Brain pericyte (primary cell): ENCODE measurements at regions not wholly inside any gene's neighbourhood (a gene's known extent, or its start where the extent isn't known, plus 50 kb on each side); places are given as distances from the start of the nearest gene placed in this dataset.

Experiments
- DNase-seq: peaks from one replicate; pipeline ENCODE4 v3.0.0-alpha.2; 2012; ENCODE audit warnings: low read depth, low spot score

DNA sequence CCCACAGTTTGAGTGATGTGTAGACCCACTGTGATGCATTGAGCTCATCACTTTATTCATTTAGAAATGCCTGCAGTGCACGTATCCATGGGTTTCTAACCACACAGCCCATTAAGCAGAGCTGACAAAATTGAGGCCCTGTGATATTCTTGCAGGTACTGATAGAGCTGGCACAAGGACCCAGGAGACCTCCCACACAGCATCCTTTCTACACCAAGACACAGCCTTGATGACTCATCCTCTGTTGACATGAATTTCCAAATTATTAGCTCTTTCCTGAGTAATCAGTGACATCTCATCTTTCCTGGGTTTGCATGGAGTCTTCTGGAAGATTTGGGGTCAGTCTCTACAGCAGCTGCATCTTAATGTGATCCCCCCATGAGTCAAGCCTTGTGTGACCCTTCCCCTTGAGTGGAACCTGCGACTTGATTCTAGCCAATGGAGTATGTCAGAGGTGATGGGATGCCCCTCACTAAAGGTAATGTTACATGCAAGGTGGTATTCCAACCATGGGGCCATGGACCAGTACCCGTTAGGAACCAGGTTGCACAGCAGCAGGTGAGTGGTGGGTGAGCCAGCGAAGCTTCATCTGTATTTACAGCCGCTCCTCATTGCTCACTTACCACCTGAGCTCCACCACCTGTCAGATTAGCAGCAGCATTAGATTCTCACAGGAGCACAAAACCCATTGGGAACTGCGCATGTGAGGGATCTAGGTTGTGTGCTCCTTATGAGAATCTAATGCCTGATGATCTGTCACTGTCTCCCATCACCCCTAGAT, 181.1 kb upstream of the ARL4C start:
- DNase-seq: no peak

DNA sequence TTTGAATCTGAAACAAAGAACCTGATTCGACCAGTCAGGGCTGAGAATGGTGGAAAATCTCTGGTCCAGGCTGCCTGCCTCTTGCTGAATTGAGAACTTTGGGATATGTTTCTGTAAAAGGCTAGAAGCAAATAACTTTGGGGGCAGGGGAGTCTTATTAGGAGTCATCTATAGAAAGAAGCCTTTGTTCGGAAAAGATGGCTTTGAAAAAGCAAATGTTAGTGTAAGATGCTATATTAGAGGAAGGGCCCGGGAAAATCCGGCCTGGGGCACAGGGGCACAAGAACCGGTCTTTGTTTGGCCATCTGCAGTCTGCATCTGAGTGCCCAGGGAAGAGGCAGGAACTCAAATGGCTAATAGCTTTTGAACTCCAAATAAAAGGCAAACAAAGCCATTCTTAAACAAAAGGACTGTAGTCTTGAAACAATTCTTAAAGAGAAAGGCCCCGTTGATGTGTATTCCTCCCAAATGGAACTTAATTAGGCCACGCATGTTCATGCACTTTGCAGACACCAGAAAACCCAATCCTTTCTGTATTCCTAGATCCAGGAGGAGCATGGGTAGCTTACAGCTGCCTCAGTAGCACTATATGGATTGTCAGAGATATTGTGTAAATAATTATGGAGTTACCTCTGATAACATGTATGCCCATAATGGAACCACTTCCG, 180.0 kb upstream of the ARL4C start:
- no peak for DNase-seq

DNA sequence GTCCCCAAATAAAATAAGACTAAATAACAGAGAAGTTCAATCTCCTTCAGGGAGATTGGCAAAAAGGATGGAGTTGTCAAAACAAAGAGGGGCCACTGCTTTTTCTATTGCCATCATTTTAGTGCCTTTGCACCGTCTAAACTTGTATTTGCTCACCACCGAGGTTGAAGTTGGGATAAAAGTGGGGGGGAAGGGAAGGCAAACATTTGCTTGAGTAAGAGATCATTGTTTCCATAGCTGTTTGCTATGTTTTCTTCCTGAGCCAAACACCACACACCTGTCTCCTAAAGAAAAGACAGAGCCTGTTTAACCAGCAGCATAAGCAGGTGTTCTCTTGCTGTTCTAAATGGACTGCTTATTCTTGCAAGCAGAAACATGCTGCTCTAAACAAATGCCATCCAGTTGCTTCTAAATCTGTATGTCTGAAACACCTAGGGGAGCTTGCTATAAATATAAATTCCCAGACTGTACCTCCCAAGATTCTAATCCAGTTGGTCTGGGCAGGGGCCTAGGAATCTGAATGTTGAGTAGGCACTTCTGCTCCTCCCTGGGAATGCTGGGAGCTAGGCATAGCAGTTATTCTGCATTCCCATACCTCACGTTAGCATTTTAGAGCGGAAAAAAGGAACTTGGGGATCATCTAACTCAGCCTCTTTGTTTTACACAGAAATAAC, 179.4 kb upstream of the ARL4C start:
- no peak for DNase-seq

DNA sequence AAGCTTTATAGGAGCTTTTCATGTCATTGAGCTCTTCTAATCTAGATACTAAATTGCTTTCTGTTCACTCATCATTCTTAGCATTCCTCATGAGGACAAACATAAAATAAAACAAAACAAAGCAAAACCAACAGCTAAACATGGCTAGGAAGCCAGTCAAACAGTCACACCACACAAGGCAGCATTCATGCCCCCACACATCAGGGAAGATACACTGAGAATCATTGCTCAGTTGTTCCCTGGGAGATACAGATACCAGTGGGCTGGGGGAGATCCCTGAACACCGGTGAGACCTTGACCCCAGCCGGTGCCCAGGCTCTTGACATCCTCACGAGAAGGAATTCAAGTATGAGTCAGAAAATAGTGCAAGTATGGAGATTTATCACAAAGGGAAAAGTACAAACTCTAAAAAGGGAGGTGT, 177.9 kb upstream of the ARL4C start:
- DNase-seq: no peak

DNA sequence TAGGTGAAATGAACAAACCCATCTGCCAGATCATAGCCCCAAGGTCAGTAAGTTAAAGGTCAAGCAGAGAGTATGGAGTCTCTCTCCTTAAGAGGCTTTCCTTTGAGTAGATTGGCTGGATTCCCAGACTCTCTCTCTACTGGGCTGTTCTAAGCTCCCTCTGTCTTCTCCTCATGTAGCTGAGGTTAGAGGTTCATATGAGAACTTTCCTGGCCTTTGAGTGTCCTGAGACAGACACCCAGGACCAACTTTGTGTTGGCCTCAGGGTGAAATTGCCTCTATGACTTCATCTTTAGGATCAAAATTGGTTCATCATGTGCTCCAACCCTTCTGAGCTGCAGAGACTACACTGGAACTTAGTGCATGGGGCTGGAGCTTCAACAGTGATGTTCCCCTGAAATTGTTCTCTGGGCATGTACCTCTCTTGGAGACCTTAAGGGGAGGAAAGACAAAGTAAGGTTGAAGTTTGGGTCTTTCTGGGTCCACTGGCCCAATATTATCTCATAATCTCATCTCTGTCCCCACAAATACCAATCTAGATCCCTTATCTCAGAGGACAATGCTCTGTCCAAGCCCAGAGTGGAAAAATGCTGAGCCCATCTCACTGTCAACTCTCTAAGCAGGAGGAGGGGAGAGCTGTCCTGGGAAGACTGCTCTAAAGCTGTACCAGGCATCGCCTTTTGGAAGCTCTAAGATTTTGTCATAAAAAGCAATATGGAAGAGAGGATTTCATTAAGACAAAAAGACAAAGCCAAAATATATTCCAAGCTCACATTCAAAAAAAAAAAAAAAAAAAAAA, 177.3 kb upstream of the ARL4C start:
- DNase-seq: no peak

DNA sequence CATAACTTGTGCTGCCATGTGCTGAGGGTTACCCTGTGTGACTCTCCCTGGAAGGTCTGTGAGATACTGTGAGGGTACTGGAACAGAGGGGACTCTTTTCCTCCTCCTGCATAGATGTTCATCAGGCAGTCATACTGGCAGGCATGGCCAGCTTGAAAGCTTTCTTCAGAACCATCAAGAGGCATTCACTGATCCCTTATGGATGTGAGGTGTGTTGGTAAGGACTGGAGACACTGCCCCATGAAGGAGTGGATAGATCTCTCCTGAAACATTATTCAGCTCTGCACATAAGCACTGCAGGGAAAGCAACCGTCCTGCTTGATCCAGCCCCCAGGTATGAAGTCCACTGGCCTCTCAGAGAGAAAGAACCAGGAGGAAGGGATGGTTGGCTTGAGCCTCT, 176.6 kb upstream of the ARL4C start:
- no peak for DNase-seq

DNA sequence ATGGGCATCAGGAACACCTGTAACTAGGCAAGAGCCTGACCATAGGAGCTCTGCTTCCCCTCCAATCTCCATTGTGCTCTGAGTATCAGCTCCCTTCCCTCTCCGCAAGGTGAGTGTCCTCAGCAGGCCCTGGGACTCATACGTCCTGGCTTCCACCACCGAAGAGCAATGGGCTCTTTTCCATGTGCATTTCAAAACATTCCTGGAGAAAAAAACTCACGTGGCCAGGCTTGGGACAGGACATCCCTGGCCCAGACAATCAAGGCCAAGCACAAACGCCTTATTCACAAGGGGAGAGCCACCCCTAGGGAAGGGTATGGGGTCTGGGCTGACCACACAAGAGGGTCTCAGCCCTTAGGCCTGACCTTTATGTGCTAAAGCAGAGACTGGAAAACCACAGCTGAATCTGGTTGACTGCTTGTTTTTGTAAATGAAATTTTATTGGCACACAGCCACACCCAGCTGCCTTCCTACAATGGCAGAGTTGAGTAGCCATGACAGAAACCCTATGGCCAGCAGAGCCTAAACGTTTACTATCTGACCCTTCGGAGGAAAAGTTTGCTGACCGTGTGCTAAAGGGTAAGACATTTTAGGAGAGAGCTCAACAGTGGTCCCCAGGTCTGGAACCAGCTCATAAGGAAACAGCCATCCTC, 175.7 kb upstream of the ARL4C start:
- no peak for DNase-seq

DNA sequence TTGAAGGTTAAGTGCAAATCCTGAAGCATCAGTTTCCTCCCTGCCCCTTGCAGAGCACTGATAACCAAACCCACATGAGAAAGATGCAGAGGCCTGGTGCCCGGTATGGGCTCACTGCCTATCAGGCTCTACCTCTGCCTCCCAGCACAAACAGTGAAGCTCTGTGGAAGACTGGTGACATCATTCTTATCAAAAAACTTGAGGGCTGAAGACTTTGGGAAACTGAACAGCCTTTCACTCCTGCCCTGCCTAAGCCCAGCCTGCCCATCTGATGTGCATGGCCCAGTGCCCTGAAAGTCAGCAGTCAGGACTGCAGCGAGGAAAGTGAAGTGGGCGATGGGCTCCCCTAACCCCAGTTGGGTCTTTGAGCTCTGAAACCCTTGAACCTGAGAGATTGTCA, 174.8 kb upstream of the ARL4C start:
- DNase-seq: no peak

DNA sequence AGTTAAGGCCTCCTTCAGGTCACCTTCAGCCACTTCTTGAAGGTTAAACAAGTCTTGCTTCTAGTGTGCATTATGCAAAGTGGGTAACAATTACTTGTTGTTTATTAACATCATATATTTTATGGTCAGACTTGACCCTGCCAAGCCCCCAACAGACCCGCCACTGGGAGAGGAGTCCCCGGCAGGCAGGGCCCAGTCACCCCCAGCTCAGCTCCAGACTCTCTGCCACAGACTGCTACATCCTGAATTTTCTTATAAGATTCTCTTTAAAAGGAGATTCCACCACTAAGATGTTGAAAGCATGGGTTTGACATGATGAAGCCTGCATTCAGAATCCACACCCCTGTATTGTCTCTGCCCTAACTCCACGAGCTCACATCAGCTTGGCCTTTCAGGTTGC, 174.3 kb upstream of the ARL4C start:
- DNase-seq: no peak

DNA sequence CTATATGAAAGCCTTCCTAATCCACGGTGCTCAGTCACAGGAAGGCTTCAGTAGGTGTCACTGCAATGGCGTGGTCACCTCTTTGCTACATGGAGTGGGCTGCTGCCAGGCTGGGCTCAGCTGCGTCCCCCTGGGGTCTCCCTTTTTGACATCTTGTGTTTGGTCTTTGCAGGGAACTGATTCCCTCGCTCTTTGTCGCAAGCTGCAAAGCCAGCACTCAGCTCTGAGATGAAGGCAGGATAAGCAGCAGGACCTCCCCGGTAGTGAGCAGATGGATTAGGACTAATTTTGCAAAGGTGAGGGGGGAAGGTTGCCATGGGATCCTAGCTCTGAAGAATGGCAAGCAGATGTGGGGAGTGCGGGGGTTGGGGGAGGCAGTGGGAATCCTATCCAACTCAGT, 173.9 kb upstream of the ARL4C start:
- no peak for DNase-seq

DNA sequence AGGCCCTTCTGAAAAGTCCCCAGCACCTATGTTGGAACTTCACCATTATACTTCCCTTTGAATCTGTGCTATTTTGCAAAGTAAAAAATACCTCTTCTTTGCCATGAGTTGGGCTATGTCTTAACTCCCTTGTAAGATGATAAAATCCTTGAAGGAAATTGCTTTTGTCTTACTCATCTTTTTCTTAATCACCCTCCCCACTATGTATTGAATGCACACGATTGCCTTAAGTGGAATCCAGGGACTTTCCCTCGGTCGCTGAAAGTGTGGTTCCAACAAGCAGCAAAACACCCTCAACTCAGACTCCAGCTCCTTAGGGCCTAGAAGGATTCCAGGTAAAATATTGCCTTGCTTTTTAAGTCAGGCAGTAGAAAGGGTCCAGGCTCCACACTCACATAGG, 173.2 kb upstream of the ARL4C start:
- DNase-seq: no peak

DNA sequence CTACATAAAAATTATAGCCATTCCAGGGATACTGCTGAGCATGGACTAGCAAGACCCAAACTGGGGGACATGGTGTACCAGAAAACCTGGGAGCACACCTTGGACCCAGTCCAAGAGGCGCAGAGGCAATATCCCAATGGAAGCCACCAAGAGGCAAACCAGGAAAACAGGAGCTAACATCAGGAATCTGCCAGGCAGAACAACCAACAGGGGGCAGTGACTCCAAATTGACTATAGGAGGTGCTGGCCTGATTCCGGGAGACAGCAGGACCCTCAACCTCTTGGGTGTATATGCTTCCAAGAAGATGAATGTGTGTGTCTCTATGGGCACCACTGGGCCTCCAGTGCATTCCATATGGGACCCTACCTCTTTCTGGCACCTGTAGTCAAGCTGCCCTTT, 172.7 kb upstream of the ARL4C start:
- no peak for DNase-seq

DNA sequence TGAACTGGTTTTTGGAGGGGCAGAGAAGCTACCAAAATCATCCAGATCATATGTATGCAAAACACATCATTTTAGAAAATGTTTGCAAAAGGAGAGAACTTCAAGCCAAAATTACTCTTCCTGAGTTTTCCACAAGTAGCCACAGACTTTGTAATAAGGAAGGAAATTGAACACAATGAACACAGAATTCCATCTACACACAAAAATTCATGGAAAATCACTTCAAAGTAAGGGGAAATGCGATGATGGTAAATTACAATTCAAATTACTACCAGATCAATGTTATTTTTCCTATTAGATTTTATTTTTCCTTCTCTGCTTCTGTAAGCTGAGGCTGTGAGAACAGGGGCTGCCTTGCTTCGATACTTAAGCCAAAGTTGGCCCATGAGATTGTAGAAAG, 172.1 kb upstream of the ARL4C start:
- no peak for DNase-seq

DNA sequence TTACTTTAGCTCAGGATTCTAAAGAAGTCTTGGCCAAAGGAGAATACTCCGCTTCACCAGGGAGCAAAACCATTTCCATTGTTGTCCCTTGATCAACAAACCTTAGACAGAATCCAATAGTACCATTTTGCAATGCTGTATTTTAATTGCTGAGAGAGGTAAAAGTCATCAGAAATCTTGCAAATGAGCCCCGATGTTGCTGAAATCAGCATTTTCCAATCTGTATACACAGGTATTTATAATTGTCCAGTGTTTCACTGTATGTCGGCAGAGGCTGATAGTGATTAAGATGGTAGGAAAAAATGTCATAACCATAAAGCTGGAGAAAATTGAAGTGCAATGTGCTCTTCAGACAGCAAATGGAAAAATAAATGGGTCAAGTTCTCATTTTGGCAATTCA, 170.0 kb upstream of the ARL4C start:
- no peak for DNase-seq

DNA sequence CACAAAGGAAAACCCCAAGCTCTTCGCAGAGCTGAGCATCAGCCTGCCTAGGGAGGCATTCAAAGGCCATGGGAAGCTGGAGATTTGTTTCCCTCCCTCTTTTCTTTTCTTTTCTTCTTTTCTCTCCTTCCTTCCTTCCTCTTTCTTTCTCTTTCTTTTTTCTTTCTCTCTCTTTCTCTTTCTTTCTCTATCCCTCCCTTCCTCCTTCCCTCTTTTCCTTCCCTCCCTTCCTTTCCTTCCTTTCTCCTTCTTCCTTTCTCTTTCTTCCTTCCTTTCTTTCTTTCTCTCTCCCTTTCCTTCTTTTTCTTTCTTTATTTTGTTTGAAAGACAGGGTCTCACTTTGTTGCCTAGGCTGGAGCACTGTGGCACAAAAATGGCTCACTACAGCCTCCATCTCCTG, 168.4 kb upstream of the ARL4C start:
- no peak for DNase-seq

DNA sequence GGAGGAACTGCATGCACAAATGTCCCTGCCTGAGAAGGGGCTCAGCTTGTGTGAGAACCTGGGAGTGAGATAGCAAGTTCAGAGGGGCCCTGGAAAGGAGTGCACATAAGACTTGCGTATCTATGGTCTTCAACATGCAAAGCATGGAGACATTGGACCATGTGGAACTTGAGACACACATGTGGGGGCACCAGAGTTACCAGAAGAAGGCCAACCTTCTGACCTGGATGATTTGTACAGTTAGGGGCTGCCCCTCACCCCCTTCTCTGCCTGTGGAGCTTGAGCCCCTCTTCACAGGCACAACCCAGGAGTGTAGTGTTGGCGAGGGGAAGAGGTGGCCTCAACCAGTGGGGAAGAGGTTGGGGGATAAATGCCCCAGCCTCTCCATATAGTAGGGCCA, 165.0 kb upstream of the ARL4C start:
- DNase-seq: no peak

DNA sequence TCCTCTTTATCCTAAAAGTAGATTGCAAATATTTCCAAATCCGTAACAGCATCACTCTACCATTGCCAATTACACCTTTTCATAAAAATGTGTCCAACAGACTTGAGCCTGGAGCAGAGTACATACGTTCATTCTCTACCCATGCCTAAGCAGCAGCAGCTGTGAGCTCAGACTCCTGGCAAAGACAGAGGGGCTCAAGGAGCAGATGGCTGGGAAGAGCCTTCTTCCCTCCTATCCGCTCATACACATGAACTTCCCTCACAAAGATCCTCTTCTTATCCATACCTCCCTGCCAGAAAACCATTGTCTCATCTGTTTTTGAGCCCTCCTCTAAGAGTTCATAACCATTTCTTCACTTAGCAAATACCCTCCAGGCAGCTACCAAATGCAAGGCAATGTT, 164.3 kb upstream of the ARL4C start:
- no peak for DNase-seq

DNA sequence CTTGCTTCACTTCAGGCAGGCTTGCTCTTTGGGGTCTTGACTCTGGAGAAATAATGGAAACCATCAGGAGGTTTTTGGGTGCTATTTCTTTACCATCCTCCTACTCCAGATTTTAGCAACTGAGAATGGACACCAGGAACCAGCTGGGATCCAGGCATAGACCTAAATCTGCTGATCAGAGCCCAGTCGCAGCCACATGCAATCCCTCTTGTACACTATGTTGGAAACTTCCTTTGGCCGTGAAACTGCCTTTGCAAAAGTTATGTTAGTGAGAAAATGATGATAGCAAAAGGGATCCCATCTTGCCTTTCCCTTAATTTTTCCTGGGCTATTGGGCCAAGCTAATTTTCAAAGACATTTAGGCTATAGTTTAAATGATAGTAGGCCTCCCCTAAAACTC, 158.8 kb upstream of the ARL4C start:
- no peak for DNase-seq

DNA sequence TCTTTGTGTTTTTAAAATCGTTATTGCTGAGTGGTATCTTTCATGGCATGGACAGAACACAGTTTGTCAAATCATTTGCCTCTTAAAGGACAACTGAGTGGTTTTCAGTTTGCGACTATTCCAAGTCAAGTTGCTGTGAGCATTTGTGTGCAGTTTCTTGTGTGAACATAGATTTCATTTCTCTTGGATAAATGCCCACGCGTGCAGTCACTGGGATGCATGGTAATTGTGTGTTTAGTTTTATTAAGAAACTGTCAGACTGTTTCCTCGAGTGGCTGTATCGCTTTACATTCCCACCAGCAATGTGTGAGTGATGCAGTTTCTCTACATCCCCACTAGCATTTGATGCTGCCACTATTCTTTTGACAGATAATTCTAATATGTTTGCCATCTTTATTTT, 154.0 kb upstream of the ARL4C start:
- DNase-seq: no peak

DNA sequence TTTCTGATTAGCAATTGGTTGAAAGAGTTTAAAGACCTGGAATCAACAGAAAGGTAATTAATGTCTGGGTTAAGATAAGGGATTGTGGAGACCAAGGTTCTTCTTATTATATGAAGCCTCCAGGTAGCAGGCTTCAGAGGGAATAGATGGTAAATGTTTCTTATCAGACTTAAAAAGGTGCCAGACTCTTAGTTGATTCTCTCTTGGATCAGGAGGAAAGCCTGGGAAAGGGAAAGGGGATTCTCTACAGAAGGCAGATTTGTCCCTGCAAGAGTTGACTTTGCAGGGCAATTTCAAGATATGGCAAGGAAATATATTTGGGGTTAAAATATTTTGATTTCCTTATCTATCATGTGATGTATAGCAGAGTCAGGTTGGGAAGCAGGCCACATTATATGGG, 153.1 kb upstream of the ARL4C start:
- no peak for DNase-seq

DNA sequence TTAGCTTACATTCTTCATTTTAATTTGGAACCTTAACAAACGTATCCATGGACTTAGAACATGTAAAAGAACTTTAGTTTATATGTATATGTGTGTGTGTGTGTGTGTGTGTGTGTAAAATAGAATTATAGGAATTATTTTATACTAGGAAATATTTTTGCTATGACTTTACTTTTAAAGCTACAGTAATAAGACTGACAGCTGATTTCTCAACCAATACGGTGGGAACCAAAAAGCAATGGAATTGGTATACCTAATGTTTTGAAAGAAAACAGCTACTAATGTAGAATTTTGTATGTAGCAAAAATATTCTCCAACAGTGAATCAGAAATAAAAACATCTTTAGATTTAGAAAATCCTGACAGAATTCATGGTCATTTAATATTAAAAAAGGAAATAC, 146.5 kb upstream of the ARL4C start:
- no peak for DNase-seq

DNA sequence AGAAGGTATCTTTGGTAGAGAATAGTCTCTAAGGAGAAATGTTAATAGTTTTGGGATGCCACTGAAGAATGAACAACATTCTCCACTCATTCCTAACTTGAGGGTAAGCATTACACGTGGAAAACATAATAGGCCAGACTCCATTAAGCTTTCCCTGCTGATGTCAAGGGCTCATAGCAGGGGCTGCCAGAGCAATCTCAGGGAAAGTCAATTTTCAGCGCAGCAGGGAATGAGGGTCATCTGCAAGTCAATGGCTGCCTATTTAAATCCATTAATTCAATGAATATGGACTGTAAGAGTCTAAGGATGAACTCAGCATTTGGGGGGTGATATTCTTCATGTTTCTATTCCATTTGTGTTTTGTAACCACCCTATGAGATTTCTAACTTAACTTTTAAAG, 144.2 kb upstream of the ARL4C start:
- DNase-seq: no peak
